DMS53 (cell line): ENCODE measurements at regions not wholly inside any gene's neighbourhood (a gene's known extent, or its start where the extent isn't known, plus 50 kb on each side); places are given as distances from the start of the nearest gene placed in this dataset.
A peak's percentile ranks its signal among the peaks of the same experiment; 100 is the strongest.

Experiments used
- DNase-seq: peaks from one replicate; lab custom pipeline; 2025; lab: John Stamatoyannopoulos, UW

- no peak for DNase-seq
Measured at GRCh38 chr3:40593351-40593750, 68.6 kb downstream of the ZNF621 start.

GRCh38 chr3:40597441-40597840 lies 72.7 kb downstream of the ZNF621 start:
- DNase-seq = no peak

GRCh38 chr3:40598338-40598737 lies 73.6 kb downstream of the ZNF621 start:
- no peak for DNase-seq

- DNase-seq = no peak
Measured at GRCh38 chr3:40598962-40599361, 74.2 kb downstream of the ZNF621 start.

GRCh38 chr3:40602778-40603385 lies 78.1 kb downstream of the ZNF621 start:
- DNase-seq = no peak

- DNase-seq = no peak
Measured at GRCh38 chr3:40605960-40606359, 81.2 kb downstream of the ZNF621 start.

- DNase-seq = no peak
Measured at GRCh38 chr3:40608091-40608490, 83.3 kb downstream of the ZNF621 start.

- DNase-seq = no peak
Measured at GRCh38 chr3:40613306-40613705, 88.5 kb downstream of the ZNF621 start.

GRCh38 chr3:40615110-40615915 lies 90.6 kb downstream of the ZNF621 start:
- DNase-seq = no peak

GRCh38 chr3:40615918-40616819 lies 91.4 kb downstream of the ZNF621 start:
- peak; percentile 21 for DNase-seq

GRCh38 chr3:40617084-40617483 lies 92.3 kb downstream of the ZNF621 start:
- DNase-seq = no peak

GRCh38 chr3:40618158-40618557 lies 93.4 kb downstream of the ZNF621 start:
- no peak for DNase-seq

GRCh38 chr3:40620151-40620550 lies 95.4 kb downstream of the ZNF621 start:
- no peak for DNase-seq

- DNase-seq = no peak
Measured at GRCh38 chr3:40621252-40621651, 96.5 kb downstream of the ZNF621 start.

GRCh38 chr3:40623567-40623966 lies 98.8 kb downstream of the ZNF621 start:
- peak; percentile 1 for DNase-seq

- no peak for DNase-seq
Measured at GRCh38 chr3:40624189-40624769, 99.5 kb downstream of the ZNF621 start.

- DNase-seq = no peak
Measured at GRCh38 chr3:40627095-40627494, 102.3 kb downstream of the ZNF621 start.

GRCh38 chr3:40628984-40629383 lies 104.2 kb downstream of the ZNF621 start:
- no peak for DNase-seq

- DNase-seq = no peak
Measured at GRCh38 chr3:40631341-40631995, 106.7 kb downstream of the ZNF621 start.

GRCh38 chr3:40637906-40638305 lies 113.1 kb downstream of the ZNF621 start:
- DNase-seq = no peak

- DNase-seq = no peak
Measured at GRCh38 chr3:40639006-40639405, 114.2 kb downstream of the ZNF621 start.

- DNase-seq = no peak
Measured at GRCh38 chr3:40642812-40643211, 118.1 kb downstream of the ZNF621 start.
